WTC11 (cell line): ENCODE measurements at regions not wholly inside any gene's neighbourhood (a gene's known extent, or its start where the extent isn't known, plus 50 kb on each side); places are given as distances from the start of the nearest gene placed in this dataset.

ENCODE experiments used
- ATAC-seq: fragments of 200-7000 bp; cut with Tn5 transposase; 2 replicates; pipeline ENCODE4 v1.10.0; 2021; ENCODE audit warnings: mild to moderate bottlenecking, moderate library complexity
- CTCF ChIA-PET: fragments of 300-600 bp; sonication (Branson Sonifier 250); formaldehyde crosslinking; loops from one replicate; lab custom pipeline; 2021; ENCODE audit warnings: antibody characterized with exemption; lab: Charles Lee
- POLR2A ChIA-PET: fragments of 350-600 bp; sonication (Branson Sonifier 250); formaldehyde crosslinking; loops from one replicate; lab custom pipeline; 2021; ENCODE audit warnings: antibody characterized with exemption; lab: Charles Lee
- DNase-seq: peaks from one replicate; pipeline ENCODE4 v3.0.0; 2021; ENCODE audit warnings: low spot score
- H3K27ac Mint-ChIP-seq: 2 replicates; pipeline ENCODE4 v1.8.0; 2021; ENCODE audit warnings: mixed read lengths
- H3K27me3 Mint-ChIP-seq: 2 replicates; pipeline ENCODE4 v1.8.0; 2021; ENCODE audit warnings: low read depth, mild to moderate bottlenecking, moderate library complexity, mixed read lengths
- H3K36me3 Mint-ChIP-seq: 2 replicates; pipeline ENCODE4 v1.8.0; 2021; ENCODE audit warnings: mixed read lengths
- H3K4me1 Mint-ChIP-seq: 2 replicates; pipeline ENCODE4 v1.8.0; 2022; ENCODE audit warnings: mixed read lengths
- H3K4me3 Mint-ChIP-seq: 2 replicates; pipeline ENCODE4 v1.8.0; 2021; ENCODE audit warnings: mild to moderate bottlenecking, moderate library complexity, mixed read lengths
- H3K9me3 Mint-ChIP-seq: 2 replicates; pipeline ENCODE4 v1.8.0; 2021; ENCODE audit warnings: mixed read lengths
- ATF2 ChIP-seq: sonication (generic); formaldehyde crosslinking; IDR thresholded peaks from 2 replicates; pipeline ENCODE4 v1.8.1; 2022; ENCODE audit warnings: low read depth, missing genetic modification reagents, borderline replicate concordance
- CDX4 ChIP-seq: fragments of 250-450 bp; sonication (Bioruptor Pico); IDR thresholded peaks from 2 replicates; pipeline ENCODE4 v1.9.0; 2021; ENCODE audit warnings: moderate library complexity, mild to moderate bottlenecking, inconsistent platforms, borderline replicate concordance
- FOXK1 ChIP-seq: sonication (generic); formaldehyde crosslinking; IDR thresholded peaks from 2 replicates; pipeline ENCODE4 v1.8.0; 2022; ENCODE audit warnings: mild to moderate bottlenecking, moderate library complexity, missing genetic modification reagents
- GTF2I ChIP-seq: fragments of 250-450 bp; sonication (Bioruptor Pico); conservative IDR thresholded peaks from 2 replicates; pipeline ENCODE4 v1.4.0; 2021; ENCODE audit warnings: mild to moderate bottlenecking
- JAZF1 ChIP-seq: fragments of 250-450 bp; sonication (Bioruptor Pico); IDR thresholded peaks from 2 replicates; pipeline ENCODE4 v1.9.0; 2021; ENCODE audit warnings: moderate library complexity, mild to moderate bottlenecking, inconsistent platforms
- JUN ChIP-seq: sonication (generic); formaldehyde crosslinking; IDR thresholded peaks from 2 replicates; pipeline ENCODE4 v1.8.0; 2023; ENCODE audit warnings: mild to moderate bottlenecking, missing genetic modification reagents
- MAX ChIP-seq: sonication (generic); formaldehyde crosslinking; IDR thresholded peaks from 2 replicates; pipeline ENCODE4 v1.8.0; 2022; ENCODE audit warnings: mild to moderate bottlenecking, missing genetic modification reagents
- NFE2L1 ChIP-seq: sonication (generic); formaldehyde crosslinking; IDR thresholded peaks from 2 replicates; pipeline ENCODE4 v1.8.1; 2023; ENCODE audit warnings: missing genetic modification reagents
- NFYB ChIP-seq: sonication (generic); formaldehyde crosslinking; conservative IDR thresholded peaks from 2 replicates; pipeline ENCODE4 v1.8.0; 2022; ENCODE audit warnings: low read depth, missing genetic modification reagents
- NR3C1 ChIP-seq: sonication (generic); formaldehyde crosslinking; conservative IDR thresholded peaks from 2 replicates; pipeline ENCODE4 v1.8.1; 2023; ENCODE audit warnings: low read depth, mild to moderate bottlenecking, missing genetic modification reagents
- OVOL2 ChIP-seq: fragments of 250-450 bp; sonication (Bioruptor Pico); IDR thresholded peaks from 2 replicates; pipeline ENCODE4 v1.9.0; 2021; ENCODE audit warnings: mild to moderate bottlenecking, borderline replicate concordance
- PREB ChIP-seq: sonication (generic); formaldehyde crosslinking; IDR thresholded peaks from 2 replicates; pipeline ENCODE4 v1.8.1; 2022; ENCODE audit warnings: mild to moderate bottlenecking, missing genetic modification reagents, moderate library complexity, borderline replicate concordance
- SMAD4 ChIP-seq: sonication (generic); formaldehyde crosslinking; IDR thresholded peaks from 2 replicates; pipeline ENCODE4 v1.8.0; 2022; ENCODE audit warnings: mild to moderate bottlenecking, missing genetic modification reagents
- STAT6 ChIP-seq: sonication (generic); formaldehyde crosslinking; conservative IDR thresholded peaks from 2 replicates; pipeline ENCODE4 v1.8.1; 2023; ENCODE audit warnings: mild to moderate bottlenecking, low read depth, missing genetic modification reagents, moderate library complexity
- TCF7 ChIP-seq: sonication (generic); formaldehyde crosslinking; IDR thresholded peaks from 2 replicates; pipeline ENCODE4 v1.8.0; 2022; ENCODE audit warnings: mild to moderate bottlenecking, low read depth, missing genetic modification reagents, moderate library complexity
- TEAD1 ChIP-seq: sonication (generic); formaldehyde crosslinking; IDR thresholded peaks from 2 replicates; pipeline ENCODE4 v1.8.0; 2022; ENCODE audit warnings: mild to moderate bottlenecking, missing genetic modification reagents
- ZNF416 ChIP-seq: fragments of 250-450 bp; sonication (Bioruptor Pico); IDR thresholded peaks from 2 replicates; pipeline ENCODE4 v1.9.0; 2021; ENCODE audit warnings: mild to moderate bottlenecking, inconsistent platforms
- TF ChIP-seq, protein P1 (sequence below): sonication (generic); formaldehyde crosslinking; IDR thresholded peaks from 2 replicates; pipeline ENCODE4 v1.8.1; 2022; ENCODE audit warnings: missing genetic modification reagents, borderline replicate concordance
- TF ChIP-seq, protein P2 (sequence below): fragments of 250-450 bp; sonication (Bioruptor Pico); IDR thresholded peaks from 2 replicates; pipeline ENCODE4 v2.1.2; 2022; ENCODE audit warnings: mild to moderate bottlenecking, moderate library complexity
- TF ChIP-seq, protein P3 (sequence below): sonication (generic); formaldehyde crosslinking; IDR thresholded peaks from 2 replicates; pipeline ENCODE4 v1.8.0; 2022; ENCODE audit warnings: mild to moderate bottlenecking, missing genetic modification reagents

GRCh38 chrX:9355739-9356138 is 109.1 kb upstream of the TBL1X start (continued):
- no peak for TF ChIP-seq STAT6 (CRISPR knock-in tag)

- ATAC-seq (no peak), DNase-seq (no peak)
- ChIA-PET POLR2A (no interaction called here), CTCF (no interaction called here)
- H3K9me3 Mint-ChIP-seq, result no peaks in the 10 kb centered on the region
- H3K27me3 Mint-ChIP-seq, result no peaks in the 10 kb centered on the region
- H3K36me3 Mint-ChIP-seq, result no peaks in the 10 kb centered on the region
- H3K4me1 Mint-ChIP-seq, result peaks cover 13% of the 10 kb centered on the region
- no peak for TF ChIP-seq TEAD1 (CRISPR knock-in tag)
- TF ChIP-seq NFYB (CRISPR knock-in tag), result no peak
- no peak for TF ChIP-seq ZNF416 (CRISPR knock-in tag)
- TF ChIP-seq GTF2I (CRISPR knock-in tag), result no peak
- TF ChIP-seq NR3C1, result no peak
- no peak for TF ChIP-seq FOXK1 (CRISPR knock-in tag)
- no peak for TF ChIP-seq NFE2L1
- TF ChIP-seq, all 79 proteins: peak for 0
- H3K4me3 Mint-ChIP-seq, result no peak overlapping the region
- H3K27ac Mint-ChIP-seq, result no peak overlapping the region
Measured at GRCh38 chrX:9356846-9357245, 108.0 kb upstream of the TBL1X start.

GRCh38 chrX:9357518-9358114 is 107.2 kb upstream of the TBL1X start:
- H3K36me3 Mint-ChIP-seq, result no peaks in the 10 kb centered on the region
- TF ChIP-seq, protein P1, sequence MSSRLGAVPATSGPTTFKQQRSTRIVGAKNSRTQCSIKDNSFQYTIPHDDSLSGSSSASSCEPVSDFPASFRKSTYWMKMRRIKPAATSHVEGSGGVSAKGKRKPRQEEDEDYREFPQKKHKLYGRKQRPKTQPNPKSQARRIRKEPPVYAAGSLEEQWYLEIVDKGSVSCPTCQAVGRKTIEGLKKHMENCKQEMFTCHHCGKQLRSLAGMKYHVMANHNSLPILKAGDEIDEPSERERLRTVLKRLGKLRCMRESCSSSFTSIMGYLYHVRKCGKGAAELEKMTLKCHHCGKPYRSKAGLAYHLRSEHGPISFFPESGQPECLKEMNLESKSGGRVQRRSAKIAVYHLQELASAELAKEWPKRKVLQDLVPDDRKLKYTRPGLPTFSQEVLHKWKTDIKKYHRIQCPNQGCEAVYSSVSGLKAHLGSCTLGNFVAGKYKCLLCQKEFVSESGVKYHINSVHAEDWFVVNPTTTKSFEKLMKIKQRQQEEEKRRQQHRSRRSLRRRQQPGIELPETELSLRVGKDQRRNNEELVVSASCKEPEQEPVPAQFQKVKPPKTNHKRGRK, result no peak
- TF ChIP-seq MAX (CRISPR knock-in tag) (no peak), OVOL2 (no peak), JAZF1 (no peak), JUN (CRISPR knock-in tag) (no peak), SMAD4 (CRISPR knock-in tag) (no peak), FOXK1 (CRISPR knock-in tag) (no peak), TCF7 (CRISPR knock-in tag) (no peak), PREB (CRISPR knock-in tag) (no peak), CDX4 (CRISPR knock-in tag) (no peak), ATF2 (no peak)
- TF ChIP-seq, protein P2, sequence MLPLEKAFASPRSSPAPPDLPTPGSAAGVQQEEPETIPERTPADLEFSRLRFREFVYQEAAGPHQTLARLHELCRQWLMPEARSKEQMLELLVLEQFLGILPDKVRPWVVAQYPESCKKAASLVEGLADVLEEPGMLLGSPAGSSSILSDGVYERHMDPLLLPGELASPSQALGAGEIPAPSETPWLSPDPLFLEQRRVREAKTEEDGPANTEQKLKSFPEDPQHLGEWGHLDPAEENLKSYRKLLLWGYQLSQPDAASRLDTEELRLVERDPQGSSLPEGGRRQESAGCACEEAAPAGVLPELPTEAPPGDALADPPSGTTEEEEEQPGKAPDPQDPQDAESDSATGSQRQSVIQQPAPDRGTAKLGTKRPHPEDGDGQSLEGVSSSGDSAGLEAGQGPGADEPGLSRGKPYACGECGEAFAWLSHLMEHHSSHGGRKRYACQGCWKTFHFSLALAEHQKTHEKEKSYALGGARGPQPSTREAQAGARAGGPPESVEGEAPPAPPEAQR (CRISPR knock-in tag), result no peak
- TF ChIP-seq, protein P3, sequence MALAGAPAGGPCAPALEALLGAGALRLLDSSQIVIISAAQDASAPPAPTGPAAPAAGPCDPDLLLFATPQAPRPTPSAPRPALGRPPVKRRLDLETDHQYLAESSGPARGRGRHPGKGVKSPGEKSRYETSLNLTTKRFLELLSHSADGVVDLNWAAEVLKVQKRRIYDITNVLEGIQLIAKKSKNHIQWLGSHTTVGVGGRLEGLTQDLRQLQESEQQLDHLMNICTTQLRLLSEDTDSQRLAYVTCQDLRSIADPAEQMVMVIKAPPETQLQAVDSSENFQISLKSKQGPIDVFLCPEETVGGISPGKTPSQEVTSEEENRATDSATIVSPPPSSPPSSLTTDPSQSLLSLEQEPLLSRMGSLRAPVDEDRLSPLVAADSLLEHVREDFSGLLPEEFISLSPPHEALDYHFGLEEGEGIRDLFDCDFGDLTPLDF (CRISPR knock-in tag), result no peak
- TF ChIP-seq, all 79 proteins: peak for 0
- ChIA-PET CTCF (no interaction called here), POLR2A (no interaction called here)
- DNase-seq (no peak), ATAC-seq (no peak)
- peaks cover 5% of the 10 kb centered on the region for H3K4me1 Mint-ChIP-seq
- H3K9me3 Mint-ChIP-seq, result no peaks in the 10 kb centered on the region
- no peak overlapping the region for H3K4me3 Mint-ChIP-seq
- H3K27me3 Mint-ChIP-seq, result no peaks in the 10 kb centered on the region
- H3K27ac Mint-ChIP-seq, result no peak overlapping the region
